Hepatocyte (in vitro differentiated cells): ENCODE measurements at regions not wholly inside any gene's neighbourhood (a gene's known extent, or its start where the extent isn't known, plus 50 kb on each side); places are given as distances from the start of the nearest gene placed in this dataset.

ENCODE experiments used
- DNase-seq: peaks from one replicate; pipeline ENCODE4 v3.0.0-alpha.2; 2016; ENCODE audit warnings: low spot score
- H2AFZ ChIP-seq: fragments of 200-600 bp; sonication (generic); 2 replicates; pipeline ENCODE4 v1.6.0; 2016; ENCODE audit warnings: antibody characterized with exemption, mild to moderate bottlenecking
- H3K27ac ChIP-seq: fragments of 200-600 bp; sonication (generic); 2 replicates; pipeline ENCODE4 v1.5.1; 2016; ENCODE audit warnings: mild to moderate bottlenecking
- H3K27me3 ChIP-seq: fragments of 200-600 bp; sonication (generic); 2 replicates; pipeline ENCODE4 v1.6.1; 2016
- H3K36me3 ChIP-seq: fragments of 200-600 bp; sonication (generic); replicated peaks from 2 replicates; pipeline ENCODE4 v1.5.1; 2016; ENCODE audit warnings: low read depth; ENCODE audit not compliant: insufficient read depth
- H3K4me1 ChIP-seq: fragments of 200-600 bp; sonication (generic); 2 replicates; pipeline ENCODE4 v1.5.1; 2016; ENCODE audit warnings: mild to moderate bottlenecking, moderate library complexity; ENCODE audit not compliant: insufficient read depth
- H3K4me2 ChIP-seq: fragments of 200-600 bp; sonication (generic); 2 replicates; pipeline ENCODE4 v1.6.0; 2016
- H3K4me3 ChIP-seq: fragments of 200-600 bp; sonication (generic); 2 replicates; pipeline ENCODE4 v1.5.1; 2016; ENCODE audit warnings: mild to moderate bottlenecking
- H3K79me2 ChIP-seq: fragments of 200-600 bp; sonication (generic); 2 replicates; pipeline ENCODE4 v1.6.0; 2017; ENCODE audit warnings: mild to moderate bottlenecking
- H3K9me2 ChIP-seq: fragments of 200-600 bp; sonication (generic); replicated peaks from 2 replicates; pipeline ENCODE4 v1.6.0; 2017; ENCODE audit warnings: mild to moderate bottlenecking; ENCODE audit not compliant: insufficient read depth
- H3K9me3 ChIP-seq: fragments of 200-600 bp; sonication (generic); 2 replicates; pipeline ENCODE4 v1.5.1; 2016; ENCODE audit warnings: low read depth, mild to moderate bottlenecking
- H4K20me1 ChIP-seq: fragments of 200-600 bp; sonication (generic); 2 replicates; pipeline ENCODE4 v1.6.0; 2016; ENCODE audit warnings: mild to moderate bottlenecking; ENCODE audit not compliant: insufficient read depth, poor library complexity, severe bottlenecking
- EZH2 ChIP-seq: fragments of 200-600 bp; sonication (generic); IDR thresholded peaks from 2 replicates; pipeline ENCODE4 v1.6.1; 2016; ENCODE audit warnings: antibody characterized with exemption, mild to moderate bottlenecking, borderline replicate concordance
- EZH2phosphoT487 ChIP-seq: fragments of 200-600 bp; sonication (generic); IDR thresholded peaks from one replicate; pipeline ENCODE4 v1.6.1; 2018; ENCODE audit warnings: antibody characterized with exemption, mild to moderate bottlenecking, low read depth, moderate library complexity; ENCODE audit not compliant: unreplicated experiment, severe bottlenecking
- WGBS: methylation state at CpG from one replicate; pipeline ENCODE4 v1.1.6; 2016; ENCODE audit warnings: low lambda C conversion rate; ENCODE audit errors: missing lambda C conversion rate; 5-methylcytosine and 5-hydroxymethylcytosine counted together
- TF ChIP-seq, protein P1 (sequence below): fragments of 200-600 bp; sonication (generic); IDR thresholded peaks from 2 replicates; pipeline ENCODE4 v1.5.1; 2016; ENCODE audit warnings: antibody characterized with exemption, mild to moderate bottlenecking; ENCODE audit not compliant: poor library complexity

DNA sequence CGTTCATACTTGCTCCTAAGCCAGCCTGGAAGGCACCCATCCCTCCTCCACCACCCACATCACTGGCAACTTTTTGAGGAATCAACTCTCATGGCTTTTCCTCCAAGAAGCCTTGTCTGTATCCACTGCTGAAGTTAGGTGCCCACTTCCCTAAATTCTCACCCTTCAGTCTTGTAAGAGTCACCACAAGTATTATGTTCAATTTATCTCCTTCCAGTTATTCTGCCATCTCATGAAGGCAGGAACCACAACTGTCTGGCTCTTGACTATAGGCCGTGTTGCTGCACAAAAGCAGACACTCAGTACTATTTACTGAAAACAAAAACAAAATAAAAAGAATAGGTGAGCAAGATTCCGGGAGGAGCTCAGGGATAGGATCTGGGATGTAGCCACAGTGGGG lies 234.8 kb downstream of the CYRIA start:
- 81% methylated on average over 3 of the region's 3 CpGs for WGBS
- H3K27ac ChIP-seq: no peak overlapping the region
- no peak for DNase-seq
- TF ChIP-seq, protein P1, sequence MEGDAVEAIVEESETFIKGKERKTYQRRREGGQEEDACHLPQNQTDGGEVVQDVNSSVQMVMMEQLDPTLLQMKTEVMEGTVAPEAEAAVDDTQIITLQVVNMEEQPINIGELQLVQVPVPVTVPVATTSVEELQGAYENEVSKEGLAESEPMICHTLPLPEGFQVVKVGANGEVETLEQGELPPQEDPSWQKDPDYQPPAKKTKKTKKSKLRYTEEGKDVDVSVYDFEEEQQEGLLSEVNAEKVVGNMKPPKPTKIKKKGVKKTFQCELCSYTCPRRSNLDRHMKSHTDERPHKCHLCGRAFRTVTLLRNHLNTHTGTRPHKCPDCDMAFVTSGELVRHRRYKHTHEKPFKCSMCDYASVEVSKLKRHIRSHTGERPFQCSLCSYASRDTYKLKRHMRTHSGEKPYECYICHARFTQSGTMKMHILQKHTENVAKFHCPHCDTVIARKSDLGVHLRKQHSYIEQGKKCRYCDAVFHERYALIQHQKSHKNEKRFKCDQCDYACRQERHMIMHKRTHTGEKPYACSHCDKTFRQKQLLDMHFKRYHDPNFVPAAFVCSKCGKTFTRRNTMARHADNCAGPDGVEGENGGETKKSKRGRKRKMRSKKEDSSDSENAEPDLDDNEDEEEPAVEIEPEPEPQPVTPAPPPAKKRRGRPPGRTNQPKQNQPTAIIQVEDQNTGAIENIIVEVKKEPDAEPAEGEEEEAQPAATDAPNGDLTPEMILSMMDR: no peak
- no peak for TF ChIP-seq EZH2phosphoT487
- TF ChIP-seq EZH2: no peak
- H3K4me2 ChIP-seq: no peak overlapping the region
- H3K4me3 ChIP-seq: no peak overlapping the region
- no peak overlapping the region for H2AFZ ChIP-seq
- peaks cover 7% of the 10 kb centered on the region for H3K4me1 ChIP-seq
- H3K36me3 ChIP-seq: no peaks in the 10 kb centered on the region
- H4K20me1 ChIP-seq: no peaks in the 10 kb centered on the region
- no peaks in the 10 kb centered on the region for H3K27me3 ChIP-seq
- H3K9me3 ChIP-seq: no peaks in the 10 kb centered on the region
- no peaks in the 10 kb centered on the region for H3K79me2 ChIP-seq
- H3K9me2 ChIP-seq: no peaks in the 10 kb centered on the region

DNA sequence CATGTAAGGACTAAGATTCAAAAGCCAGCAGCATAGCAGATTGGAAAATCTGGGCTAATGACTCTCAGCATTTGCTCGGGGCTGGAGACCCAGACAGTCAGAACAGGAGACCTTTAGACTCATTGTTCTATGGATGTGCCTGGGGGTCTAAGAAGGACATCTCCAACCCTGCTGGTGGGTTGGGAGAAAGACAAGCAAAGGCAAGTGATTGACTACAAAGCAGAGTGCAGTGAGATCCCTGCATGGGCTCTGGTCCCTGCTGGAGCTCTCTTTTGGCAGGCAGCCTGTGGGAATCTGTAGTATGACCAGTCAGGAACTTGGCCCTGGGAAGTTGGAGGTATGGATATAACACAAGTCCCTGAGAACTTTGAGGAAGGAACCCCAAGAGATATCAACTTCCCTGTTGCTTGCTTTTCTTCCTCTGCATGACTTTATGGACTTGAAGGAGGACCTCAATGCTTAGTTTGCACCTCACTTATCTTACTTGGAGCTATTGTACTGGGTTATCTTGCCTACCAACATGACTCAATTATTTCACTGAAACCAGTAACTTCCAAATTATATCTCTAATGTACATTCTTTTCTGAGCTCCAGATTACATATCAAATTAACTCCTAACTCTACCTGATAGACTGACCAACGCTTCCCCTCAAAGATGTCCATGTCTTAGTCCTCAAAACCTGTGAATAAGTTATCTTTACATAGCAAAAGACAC lies 236.0 kb downstream of the CYRIA start:
- Histone ChIP-seq H3K27ac (no peak overlapping the region), H2AFZ (no peak overlapping the region), H3K9me3 (no peaks in the 10 kb centered on the region), H3K9me2 (no peaks in the 10 kb centered on the region), H3K36me3 (no peaks in the 10 kb centered on the region), H3K4me2 (no peak overlapping the region), H3K79me2 (no peaks in the 10 kb centered on the region), H3K4me1 (peaks cover 15% of the 10 kb centered on the region), H3K4me3 (no peak overlapping the region), H4K20me1 (no peaks in the 10 kb centered on the region), H3K27me3 (no peaks in the 10 kb centered on the region)
- TF ChIP-seq EZH2: no peak
- no peak for TF ChIP-seq EZH2phosphoT487
- TF ChIP-seq, protein P1: no peak
- 48% methylated on average over 2 of the region's 2 CpGs for WGBS
- no peak for DNase-seq

DNA sequence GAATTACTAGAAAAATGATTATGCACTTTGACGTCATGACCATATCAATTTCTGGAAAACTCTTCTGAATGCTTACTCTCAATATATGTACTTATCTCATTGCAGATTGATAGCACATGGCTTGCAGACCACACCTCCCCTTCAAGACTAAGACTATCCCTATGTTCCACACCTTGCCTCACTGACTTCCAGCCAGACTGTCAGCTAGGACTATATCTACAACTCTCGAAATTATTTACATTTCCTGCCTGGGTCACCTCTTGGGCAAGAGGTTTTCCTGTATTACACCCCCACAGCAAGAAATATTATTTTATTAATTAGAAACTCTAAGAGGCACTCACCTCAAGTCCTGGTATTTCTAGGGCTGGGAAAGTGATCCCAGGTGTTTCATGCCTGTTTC lies 236.6 kb downstream of the CYRIA start:
- no peak overlapping the region for H2AFZ ChIP-seq
- no peaks in the 10 kb centered on the region for H3K36me3 ChIP-seq
- no peaks in the 10 kb centered on the region for H3K27me3 ChIP-seq
- H3K4me1 ChIP-seq: peaks cover 15% of the 10 kb centered on the region
- H3K4me2 ChIP-seq: no peak overlapping the region
- no peaks in the 10 kb centered on the region for H4K20me1 ChIP-seq
- H3K9me3 ChIP-seq: no peaks in the 10 kb centered on the region
- 74% methylated on average over 2 of the region's 2 CpGs for WGBS
- H3K27ac ChIP-seq: no peak overlapping the region
- no peaks in the 10 kb centered on the region for H3K79me2 ChIP-seq
- no peak for DNase-seq
- no peak overlapping the region for H3K4me3 ChIP-seq
- no peaks in the 10 kb centered on the region for H3K9me2 ChIP-seq
- TF ChIP-seq EZH2 (no peak), EZH2phosphoT487 (no peak)
- TF ChIP-seq, protein P1: no peak
